ENCODE measurements at regions not wholly inside any gene's neighbourhood (a gene's known extent, or its start where the extent isn't known, plus 50 kb on each side); places are given as distances from the start of the nearest gene placed in this dataset.

- DNase-seq, result no peak
These were observed 131.0 kb downstream of the RPS24 start for GRCh38 chr10:78164702-78165101.

DNA sequence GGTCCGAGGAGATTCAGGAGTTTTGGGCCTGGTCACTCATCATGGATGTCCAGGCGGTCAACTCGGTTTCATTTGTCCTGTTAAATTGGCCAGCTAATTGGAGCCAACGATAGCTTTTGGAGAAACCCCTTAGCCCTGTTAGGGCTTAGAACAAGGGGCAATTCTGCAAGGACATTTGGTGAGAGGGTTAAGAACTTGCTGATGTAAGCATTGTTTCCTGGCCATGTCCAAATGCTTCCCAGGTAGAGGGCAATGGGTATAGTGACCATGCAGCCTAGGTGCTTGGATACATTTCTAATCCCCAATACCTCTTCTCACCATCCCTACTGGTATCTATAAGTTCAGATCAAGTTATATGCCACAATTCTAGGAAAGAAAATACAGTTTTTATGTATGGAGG is 131.5 kb downstream of the RPS24 start:
- no peak for DNase-seq

DNA sequence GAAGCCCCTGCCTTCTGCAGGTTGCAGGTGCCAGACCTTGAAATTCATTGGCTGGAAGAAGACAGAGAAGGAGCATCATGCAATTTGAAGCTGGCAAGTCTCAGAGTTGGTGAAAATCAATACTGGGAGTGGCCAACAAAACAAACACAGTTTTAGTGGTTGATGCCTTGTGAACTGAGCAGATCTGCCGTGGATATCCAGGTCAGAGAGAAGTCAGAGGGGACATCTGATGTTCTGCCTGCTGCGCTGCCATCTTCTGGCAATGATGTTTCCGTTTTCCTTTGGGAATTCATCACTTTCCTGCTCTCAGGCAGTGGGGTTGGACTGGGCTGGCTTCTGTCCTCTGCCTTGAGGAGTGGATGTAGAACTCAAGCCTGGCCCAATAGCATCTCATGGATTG is 132.0 kb downstream of the RPS24 start:
- peak; percentile 4 for DNase-seq

GRCh38 chr10:78166261-78166660 is 132.6 kb downstream of the RPS24 start:
- no peak for DNase-seq

DNA sequence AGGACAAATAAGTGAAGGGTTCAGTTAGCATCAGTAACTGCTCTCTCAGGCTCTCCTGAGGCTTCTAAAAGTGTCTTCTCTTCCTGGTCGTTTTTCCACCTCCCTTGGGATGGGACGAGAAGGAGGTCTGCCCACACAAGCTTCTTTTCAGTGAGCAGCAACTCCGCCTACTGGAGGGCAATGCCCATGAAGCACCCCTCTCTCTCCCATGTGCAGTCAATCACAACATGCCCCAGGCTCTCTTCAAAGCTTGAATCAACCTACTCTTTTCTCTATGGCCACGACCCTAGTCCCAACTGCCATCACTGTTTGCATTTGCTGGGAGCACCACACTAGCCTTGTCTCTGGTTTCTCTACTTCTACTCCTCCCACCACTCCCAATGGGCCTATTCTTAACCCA is 135.6 kb downstream of the RPS24 start:
- DNase-seq, result no peak

GRCh38 chr10:78170026-78170475 is 136.4 kb downstream of the RPS24 start:
- DNase-seq, result no peak

GRCh38 chr10:78171633-78172400 is 138.2 kb downstream of the RPS24 start:
- DNase-seq, result no peak

DNA sequence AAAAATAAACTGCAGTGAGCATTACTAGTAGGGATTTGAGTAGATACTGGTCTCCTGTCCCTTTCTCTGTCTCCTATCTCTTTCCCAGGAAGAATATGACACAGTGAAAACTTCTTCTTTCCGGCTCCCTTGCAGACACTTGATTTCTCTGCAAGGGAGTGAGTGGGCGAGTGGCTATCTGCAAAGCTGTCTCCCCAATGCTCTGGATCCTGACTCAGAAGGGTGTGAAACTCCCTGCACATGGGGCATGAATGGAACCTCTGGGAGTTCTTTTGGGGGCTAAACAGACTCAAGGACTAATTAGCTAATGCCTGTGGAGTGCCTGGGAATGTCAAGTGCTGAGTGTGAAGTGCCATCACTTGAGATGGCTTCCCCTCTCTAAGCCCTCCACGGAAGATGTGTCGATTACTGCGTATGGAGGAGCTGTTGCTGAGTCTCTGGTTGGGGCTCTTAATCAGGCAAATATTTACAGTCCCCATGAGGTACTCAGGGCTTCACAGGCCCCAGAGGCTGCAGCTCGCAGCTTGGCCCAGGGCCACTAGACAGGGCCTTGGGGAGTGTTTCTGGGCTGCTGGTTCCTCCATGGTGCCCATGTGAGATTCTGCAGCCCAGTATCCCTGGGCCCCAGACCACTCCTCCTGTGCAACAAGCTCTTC is 139.8 kb downstream of the RPS24 start:
- no peak for DNase-seq

GRCh38 chr10:78175444-78176015 is 141.9 kb downstream of the RPS24 start:
- no peak for DNase-seq

DNA sequence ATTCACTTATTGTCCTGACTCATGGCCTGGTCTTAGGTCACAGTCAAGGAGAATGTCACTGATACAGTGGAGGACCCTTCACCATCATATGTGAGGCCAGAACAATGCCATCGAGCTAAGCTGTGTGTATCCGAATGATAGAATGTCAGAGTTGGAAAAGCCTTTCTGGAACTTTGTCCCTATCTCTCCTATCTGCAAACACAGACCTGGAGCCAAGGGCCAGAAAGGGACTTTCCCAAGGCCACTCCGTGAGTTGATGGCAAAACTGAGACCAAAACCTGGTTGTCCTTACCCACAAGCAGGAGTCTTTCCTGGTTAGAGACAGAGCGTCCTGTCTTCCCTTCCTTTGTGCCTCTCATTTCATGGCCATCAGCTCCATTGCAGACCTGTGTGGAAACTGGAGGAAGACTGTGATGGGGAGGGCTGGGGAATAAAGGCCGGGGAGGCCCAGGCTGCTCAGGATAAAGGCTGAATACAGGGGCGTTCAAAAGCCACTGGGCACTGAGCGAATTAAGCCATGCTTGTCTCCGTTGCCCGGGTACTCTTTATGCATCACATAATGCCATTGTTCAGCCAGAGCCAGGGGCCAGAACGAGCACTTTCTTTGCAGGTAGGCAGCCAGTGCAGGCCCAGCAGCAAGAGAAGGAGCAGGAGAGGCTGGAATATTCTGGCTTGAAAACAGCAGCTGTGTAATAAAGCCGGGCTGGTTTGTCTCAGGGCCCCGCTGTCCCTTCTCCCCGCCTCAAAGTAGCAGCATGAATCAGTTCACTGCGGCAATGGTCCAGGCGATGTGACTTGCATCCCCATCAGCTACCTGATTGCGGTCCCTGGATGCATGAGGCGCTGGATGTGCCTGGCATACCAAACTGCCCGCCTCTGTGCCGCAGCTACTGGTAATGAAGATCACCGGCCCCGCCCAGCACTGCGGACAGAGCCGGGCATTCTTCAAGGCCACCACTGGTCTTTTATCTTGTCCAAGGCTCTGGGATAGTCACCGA is 143.0 kb downstream of the RPS24 start:
- DNase-seq, result peak; percentile 48

- DNase-seq, result peak; percentile 48
These were observed 144.0 kb downstream of the RPS24 start for GRCh38 chr10:78177491-78178185.

GRCh38 chr10:78178397-78178796 is 144.7 kb downstream of the RPS24 start:
- DNase-seq, result no peak

DNA sequence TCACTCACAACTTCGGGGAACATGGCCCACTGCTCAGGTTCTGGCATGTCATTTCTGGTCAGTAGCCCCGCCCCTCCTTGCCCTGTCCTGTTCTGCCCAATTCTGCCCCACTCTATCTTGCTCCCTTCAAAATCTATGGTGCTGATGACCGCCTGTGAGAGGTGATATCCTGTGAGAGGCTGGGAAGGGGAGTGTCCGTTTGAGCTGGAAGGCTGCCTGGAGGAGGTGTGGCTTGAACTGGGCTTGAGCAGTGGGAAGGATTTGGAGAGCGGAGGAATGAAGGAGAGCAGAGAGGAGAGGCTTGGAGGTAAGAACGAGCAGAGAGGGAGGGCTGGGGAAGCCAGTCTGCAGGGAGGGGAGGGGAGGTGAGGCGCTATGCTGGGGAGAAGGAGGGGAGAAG is 145.3 kb downstream of the RPS24 start:
- DNase-seq, result no peak

DNA sequence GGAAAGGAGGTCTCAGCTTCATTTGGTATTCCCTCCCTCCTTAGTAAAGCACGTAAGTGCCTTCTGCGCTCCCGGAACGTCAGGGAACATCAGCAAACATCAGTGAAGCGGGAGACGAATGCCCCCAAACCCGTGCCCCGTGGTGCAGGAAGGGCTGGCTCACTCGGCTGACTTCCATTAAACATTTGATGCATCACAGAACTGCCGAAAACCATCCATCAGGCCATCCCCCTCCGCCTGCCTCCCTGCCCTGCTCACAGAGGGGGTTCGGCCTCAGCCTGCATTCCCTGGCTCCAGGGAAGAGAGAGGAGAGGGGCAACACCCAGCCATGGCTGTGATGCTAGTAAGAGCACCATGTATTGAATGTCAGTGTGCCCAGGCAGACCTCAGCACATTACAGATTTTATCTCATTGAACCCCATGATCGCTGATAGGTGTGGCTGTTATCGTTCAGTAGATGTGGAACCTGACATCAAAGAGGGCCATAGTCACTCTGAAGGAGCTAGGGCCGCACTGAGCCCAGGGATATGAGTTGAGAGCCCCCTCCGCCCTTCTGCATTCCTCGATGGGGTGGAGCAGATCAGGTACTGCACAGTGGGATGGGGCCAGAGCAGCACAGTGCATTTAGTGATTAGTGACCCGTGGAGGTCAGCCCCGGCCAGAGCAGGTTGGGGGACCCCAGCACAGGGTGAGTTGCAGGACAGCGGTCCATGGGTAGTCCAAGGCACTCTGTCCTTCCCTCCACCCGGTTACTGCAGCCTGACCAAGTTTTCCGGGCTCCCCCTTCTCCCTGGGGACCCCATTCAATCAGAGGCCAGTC is 146.4 kb downstream of the RPS24 start:
- no peak for DNase-seq

- no peak for DNase-seq
These were observed 147.9 kb downstream of the RPS24 start for GRCh38 chr10:78181381-78182055.

- DNase-seq, result no peak
These were observed 149.2 kb downstream of the RPS24 start for GRCh38 chr10:78182841-78183240.

DNA sequence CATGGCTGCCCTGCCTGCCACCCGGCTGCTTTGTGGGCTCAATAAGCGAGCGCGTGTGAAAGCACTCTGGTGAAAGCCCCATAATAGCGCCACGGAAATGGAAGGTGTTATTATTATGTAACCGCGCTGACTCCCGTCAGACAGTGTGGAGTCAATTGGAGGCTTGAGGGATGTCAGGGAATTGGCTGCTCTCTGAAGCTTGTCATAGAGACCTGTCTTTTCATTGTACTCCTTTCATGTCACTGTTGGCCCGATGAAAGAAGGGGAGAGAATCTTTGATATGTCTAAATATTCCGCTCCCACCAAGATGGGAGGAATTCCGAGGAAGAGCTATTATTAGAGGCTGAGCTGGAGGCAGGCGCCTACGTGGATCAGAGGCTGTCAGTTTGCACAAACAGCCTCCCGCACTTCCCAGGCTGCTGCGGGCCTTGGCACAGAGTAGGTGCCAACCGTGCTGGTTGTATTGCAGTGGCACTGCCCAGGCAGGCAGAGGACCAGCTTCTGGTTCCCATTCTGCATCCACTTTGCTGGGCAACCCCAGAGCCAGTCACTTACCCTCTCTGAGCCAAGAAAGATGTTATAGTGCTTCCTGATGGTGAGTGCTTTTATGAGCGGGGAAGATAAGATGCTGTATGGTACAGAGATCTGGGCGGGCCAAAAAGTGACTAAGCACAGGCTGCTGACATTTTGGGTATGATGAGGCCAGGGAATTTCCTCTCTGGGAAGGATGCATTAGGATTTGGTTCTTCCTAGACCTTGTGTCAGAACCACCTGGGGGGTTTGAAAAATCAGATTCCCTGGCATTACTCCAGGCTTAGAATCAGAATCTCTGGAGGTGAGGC is 151.4 kb downstream of the RPS24 start:
- DNase-seq, result peak; percentile 49

GRCh38 chr10:78185693-78186055 is 152.0 kb downstream of the RPS24 start:
- DNase-seq, result no peak

DNA sequence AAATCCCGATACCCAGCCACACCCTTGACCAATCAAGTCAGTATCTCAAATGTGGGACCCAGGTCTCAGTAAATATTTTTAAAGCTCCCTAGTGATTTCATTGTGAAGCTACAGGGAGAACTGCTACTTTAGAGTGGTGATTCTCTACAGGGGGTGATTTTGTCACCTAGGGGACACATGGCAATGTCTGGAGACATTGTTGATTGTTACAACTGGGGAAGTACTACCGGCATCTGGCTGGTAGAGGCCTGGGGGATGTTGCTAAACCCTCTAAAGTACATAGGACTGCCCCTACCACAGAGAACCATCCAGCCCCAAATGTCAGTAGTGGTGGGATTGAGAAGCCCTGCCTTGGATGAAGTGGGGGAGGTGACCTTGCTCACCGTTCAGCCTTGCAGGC is 152.9 kb downstream of the RPS24 start:
- no peak for DNase-seq

- no peak for DNase-seq
These were observed 153.7 kb downstream of the RPS24 start for GRCh38 chr10:78187371-78187770.
